GM23338 (cell line): ENCODE measurements at regions not wholly inside any gene's neighbourhood (a gene's known extent, or its start where the extent isn't known, plus 50 kb on each side); places are given as distances from the start of the nearest gene placed in this dataset.

Experiments
- ATAC-seq: fragments of 200-7000 bp; cut with Tn5 transposase; 3 replicates; pipeline ENCODE4 v1.9.1; 2020
- DNase-seq: peaks from one replicate; pipeline ENCODE4 v3.0.0-alpha.2; 2015; ENCODE audit warnings: low spot score
- H2AFZ ChIP-seq: fragments of 200-600 bp; sonication (generic); 2 replicates; pipeline ENCODE4 v1.8.0; 2016; ENCODE audit warnings: antibody characterized with exemption, mild to moderate bottlenecking, moderate library complexity
- H3F3A ChIP-seq: fragments of 200-600 bp; sonication (generic); replicated peaks from 2 replicates; pipeline ENCODE4 v1.8.0; 2017; ENCODE audit warnings: antibody characterized with exemption, mixed run types, low read depth
- H3K27ac ChIP-seq: fragments of 200-600 bp; sonication (generic); 2 replicates; pipeline ENCODE4 v1.6.1; 2016; ENCODE audit warnings: low read depth
- H3K27me3 ChIP-seq: fragments of 200-600 bp; sonication (generic); 2 replicates; pipeline ENCODE4 v1.8.0; 2016; ENCODE audit warnings: mild to moderate bottlenecking, mixed run types, moderate library complexity; ENCODE audit not compliant: insufficient read depth
- H3K36me3 ChIP-seq: fragments of 200-600 bp; sonication (generic); 2 replicates; pipeline ENCODE4 v1.8.0; 2016; ENCODE audit warnings: mild to moderate bottlenecking; ENCODE audit not compliant: insufficient read depth
- H3K4me1 ChIP-seq: fragments of 200-600 bp; sonication (generic); 2 replicates; pipeline ENCODE4 v1.8.0; 2016; ENCODE audit warnings: mild to moderate bottlenecking, moderate library complexity; ENCODE audit not compliant: insufficient read depth
- H3K4me2 ChIP-seq: fragments of 200-600 bp; sonication (generic); 2 replicates; pipeline ENCODE4 v1.7.1; 2017; ENCODE audit warnings: mixed run types
- H3K4me3 ChIP-seq: fragments of 200-600 bp; sonication (generic); 2 replicates; pipeline ENCODE4 v1.6.1; 2016; ENCODE audit warnings: mixed run types
- H3K79me2 ChIP-seq: fragments of 200-600 bp; sonication (generic); replicated peaks from 2 replicates; pipeline ENCODE4 v1.8.0; 2017; ENCODE audit warnings: mild to moderate bottlenecking; ENCODE audit not compliant: insufficient read depth
- H3K9me2 ChIP-seq: fragments of 200-600 bp; sonication (generic); 2 replicates; pipeline ENCODE4 v1.8.0; 2017; ENCODE audit not compliant: insufficient read depth
- H4K20me1 ChIP-seq: fragments of 200-600 bp; sonication (generic); replicated peaks from 2 replicates; pipeline ENCODE4 v1.8.0; 2017; ENCODE audit warnings: mild to moderate bottlenecking; ENCODE audit not compliant: insufficient read depth
- H3K27ac Mint-ChIP-seq: 2 replicates; pipeline ENCODE4 v1.8.0; 2020; ENCODE audit warnings: inconsistent platforms, mild to moderate bottlenecking, moderate library complexity, mixed read lengths
- H3K27me3 Mint-ChIP-seq: 3 replicates; pipeline ENCODE4 v1.8.0; 2022; ENCODE audit warnings: low read depth, mild to moderate bottlenecking, moderate library complexity, mixed read lengths, inconsistent platforms; ENCODE audit not compliant: insufficient read depth, poor library complexity
- H3K36me3 Mint-ChIP-seq: 3 replicates; pipeline ENCODE4 v1.8.0; 2021; ENCODE audit warnings: low read depth, mild to moderate bottlenecking, inconsistent platforms, moderate library complexity, mixed read lengths
- H3K4me1 Mint-ChIP-seq: 3 replicates; pipeline ENCODE4 v1.8.0; 2020; ENCODE audit warnings: mild to moderate bottlenecking, inconsistent platforms, mixed read lengths
- H3K4me3 Mint-ChIP-seq: 3 replicates; pipeline ENCODE4 v1.8.0; 2021; ENCODE audit warnings: moderate library complexity, mild to moderate bottlenecking, inconsistent platforms, mixed read lengths
- H3K9me3 Mint-ChIP-seq: 3 replicates; pipeline ENCODE4 v1.8.0; 2020; ENCODE audit warnings: moderate library complexity, mild to moderate bottlenecking, inconsistent platforms, mixed read lengths
- CREB1 ChIP-seq: fragments of 250-450 bp; sonication (Bioruptor Pico); IDR thresholded peaks from 2 replicates; pipeline ENCODE4 v1.5.0; 2020; ENCODE audit warnings: low read depth, mild to moderate bottlenecking, moderate library complexity
- CTCF ChIP-seq, 2 experiments: fragments of 200-600 bp in 1 of 2; sonication (generic) in 1 of 2; conservative IDR thresholded peaks; 2 replicates each; pipeline versions ENCODE4 v1.5.1 to v1.6.1; 2016 to 2017; ENCODE audit warnings: antibody characterized with exemption in 2 of 2, low read depth in 2 of 2, mild to moderate bottlenecking in 2 of 2, moderate library complexity in 1 of 2
- ETS1 ChIP-seq: IDR thresholded peaks from 2 replicates; pipeline ENCODE4 v1.6.1; 2016; ENCODE audit warnings: antibody characterized with exemption
- EZH2 ChIP-seq: fragments of 200-600 bp; sonication (generic); IDR thresholded peaks from one replicate; pipeline ENCODE4 v1.8.0; 2017; ENCODE audit warnings: antibody characterized with exemption, mild to moderate bottlenecking, low read depth; ENCODE audit not compliant: unreplicated experiment
- JUNB ChIP-seq: IDR thresholded peaks from one replicate; pipeline ENCODE4 v1.6.1; 2016; ENCODE audit warnings: antibody characterized with exemption; ENCODE audit not compliant: unreplicated experiment
- NANOG ChIP-seq: IDR thresholded peaks from 2 replicates; pipeline ENCODE4 v1.6.1; 2016; ENCODE audit warnings: antibody characterized with exemption, borderline replicate concordance
- POLR2AphosphoS5 ChIP-seq: IDR thresholded peaks from 2 replicates; pipeline ENCODE4 v1.6.1; 2016; ENCODE audit warnings: antibody characterized with exemption, low read depth
- REST ChIP-seq: IDR thresholded peaks from one replicate; pipeline ENCODE4 v1.6.1; 2018; ENCODE audit warnings: antibody characterized with exemption; ENCODE audit not compliant: unreplicated experiment
- ZNF114 ChIP-seq: fragments of 250-450 bp; sonication (Bioruptor Pico); IDR thresholded peaks from 2 replicates; pipeline ENCODE4 v1.5.0; 2020; ENCODE audit warnings: mild to moderate bottlenecking, moderate library complexity
- ZNF331 ChIP-seq: fragments of 250-450 bp; sonication (Bioruptor Pico); IDR thresholded peaks from 2 replicates; pipeline ENCODE4 v1.5.0; 2020; ENCODE audit warnings: low read depth, mild to moderate bottlenecking, moderate library complexity
- ZNF462 ChIP-seq: fragments of 250-450 bp; sonication (Bioruptor Pico); IDR thresholded peaks from 2 replicates; pipeline ENCODE4 v1.5.0; 2020; ENCODE audit warnings: mild to moderate bottlenecking, moderate library complexity

- no peak overlapping the region for H3K27ac Mint-ChIP-seq
- H3K36me3 Mint-ChIP-seq: no peaks in the 10 kb centered on the region
- ATAC-seq: no peak
- no peaks in the 10 kb centered on the region; the same call in 2 of the 3 replicates for H3K9me3 Mint-ChIP-seq
- Histone ChIP-seq H3K27me3 (no peaks in the 10 kb centered on the region), H4K20me1 (no peaks in the 10 kb centered on the region), H3K4me3 (no peak overlapping the region), H3K4me1 (no peaks in the 10 kb centered on the region), H3K79me2 (no peaks in the 10 kb centered on the region), H2AFZ (no peak overlapping the region), H3F3A (no peaks in the 10 kb centered on the region), H3K4me2 (no peak overlapping the region), H3K27ac (no peak overlapping the region), H3K36me3 (no peaks in the 10 kb centered on the region), H3K9me2 (no peaks in the 10 kb centered on the region)
- TF ChIP-seq ETS1: no peak
- TF ChIP-seq ZNF331 (CRISPR knock-in tag): no peak
- TF ChIP-seq NANOG: no peak
- TF ChIP-seq ZNF114: no peak
- no peak for TF ChIP-seq CTCF (conservative IDR thresholded peaks at IDR 0.05; ENCODE audit: low read depth in 2 of 2)
- TF ChIP-seq REST: no peak
- no peak for TF ChIP-seq JUNB
- no peak for TF ChIP-seq POLR2AphosphoS5
- no peak for TF ChIP-seq EZH2
- TF ChIP-seq CREB1: no peak
- H3K27me3 Mint-ChIP-seq: peaks cover 5% of the 10 kb centered on the region
- no peaks in the 10 kb centered on the region for H3K4me1 Mint-ChIP-seq
- H3K4me3 Mint-ChIP-seq: no peak overlapping the region
- no peak for DNase-seq
Measured at GRCh38 chr1:219316066-219316465, 142.4 kb downstream of the LYPLAL1 start.

GRCh38 chr1:219313961-219314360 is 140.3 kb downstream of the LYPLAL1 start:
- Mint-ChIP-seq H3K4me3 (no peak overlapping the region), H3K9me3 (peaks cover 4% of the 10 kb centered on the region; the same call in 1 of the 3 replicates), H3K27me3 (peaks cover 3% of the 10 kb centered on the region), H3K36me3 (peaks cover 7% of the 10 kb centered on the region), H3K4me1 (no peaks in the 10 kb centered on the region; the same call in 2 of the 3 replicates), H3K27ac (no peak overlapping the region)
- Histone ChIP-seq H3K4me1 (no peaks in the 10 kb centered on the region), H4K20me1 (no peaks in the 10 kb centered on the region), H3K79me2 (no peaks in the 10 kb centered on the region), H3K9me2 (peaks cover 4% of the 10 kb centered on the region), H3K27ac (no peak overlapping the region), H3F3A (no peaks in the 10 kb centered on the region), H3K4me3 (no peak overlapping the region), H3K27me3 (no peaks in the 10 kb centered on the region), H3K4me2 (no peak overlapping the region), H2AFZ (no peak overlapping the region), H3K36me3 (no peaks in the 10 kb centered on the region)
- no peak for ATAC-seq
- DNase-seq: no peak
- TF ChIP-seq CREB1 (no peak), ZNF462 (CRISPR knock-in tag) (no peak)
